ENCODE measurements at regions not wholly inside any gene's neighbourhood (a gene's known extent, or its start where the extent isn't known, plus 50 kb on each side); places are given as distances from the start of the nearest gene placed in this dataset.

GRCh38 chr6:21337263-21337662 lies 256.3 kb upstream of the SOX4 start:
- no peak for TF ChIP-seq TCF7L2 (IDR thresholded peaks at IDR 0.05; ENCODE audit: borderline replicate concordance, extremely low read depth, insufficient read depth, insufficient read length)
- no peak for TF ChIP-seq CTCF (IDR thresholded peaks at IDR 0.05 in 2 of 3, conservative IDR thresholded peaks at IDR 0.05 in 1 of 3; ENCODE audit: borderline replicate concordance in 1 of 3, insufficient read depth in 1 of 3, low read depth in 2 of 3, low read length in 2 of 3)
- TF ChIP-seq ATF3 (IDR thresholded peaks at IDR 0.05): no peak
- TF ChIP-seq EZH2 (IDR thresholded peaks at IDR 0.05): no peak
- TF ChIP-seq EGR1 (IDR thresholded peaks at IDR 0.05; ENCODE audit: low read depth): no peak
- TF ChIP-seq SIN3A (IDR thresholded peaks at IDR 0.05; ENCODE audit: low read depth): no peak
- TF ChIP-seq SRF (IDR thresholded peaks at IDR 0.05; ENCODE audit: low read depth): no peak
- no peak for TF ChIP-seq POLR2A (IDR thresholded peaks at IDR 0.05; ENCODE audit: borderline replicate concordance, extremely low read depth, insufficient read depth, insufficient read length)
- TF ChIP-seq REST (IDR thresholded peaks at IDR 0.05; ENCODE audit: low read depth): no peak
- no peak for TF ChIP-seq MAX (IDR thresholded peaks at IDR 0.05)
- TF ChIP-seq RAD21 (IDR thresholded peaks at IDR 0.05; ENCODE audit: low read depth): no peak
- TF ChIP-seq EZH2phosphoT487 (IDR thresholded peaks at IDR 0.05; ENCODE audit: borderline replicate concordance): no peak
- no peak for TF ChIP-seq POLR2AphosphoS5 (IDR thresholded peaks at IDR 0.05; ENCODE audit: low read depth, low read length)

Measured in HCT116 (cell line).